Vagina (tissue), 2 donors: ENCODE measurements at regions not wholly inside any gene's neighbourhood (a gene's known extent, or its start where the extent isn't known, plus 50 kb on each side); places are given as distances from the start of the nearest gene placed in this dataset.

Source experiments
- POLR2A ChIP-seq, 2 donors: fragments of 450-650 bp; IDR thresholded peaks; one replicate each; pipeline ENCODE4 v1.6.1; 2017; ENCODE audit warnings: antibody characterized with exemption in 2 of 2, mild to moderate bottlenecking in 2 of 2, moderate library complexity in 2 of 2
- POLR2AphosphoS5 ChIP-seq, 2 donors: sonication (generic); formaldehyde crosslinking; IDR thresholded peaks; one replicate each; pipeline ENCODE4 v1.9.0; 2017; ENCODE audit warnings: antibody characterized with exemption in 2 of 2, mild to moderate bottlenecking in 2 of 2, low read depth in 1 of 2; ENCODE audit not compliant: insufficient read depth in 1 of 2
- TF ChIP-seq, protein P1 (sequence below), 3 experiments: fragments of 450-650 bp in 2 of 3; fragments of 200-600 bp in 1 of 3; sonication (generic) in 1 of 3; IDR thresholded peaks; one replicate each; pipeline ENCODE4 v1.5.1; 2017 to 2019; ENCODE audit warnings: antibody characterized with exemption in 3 of 3, mild to moderate bottlenecking in 2 of 3, moderate library complexity in 2 of 3

DNA sequence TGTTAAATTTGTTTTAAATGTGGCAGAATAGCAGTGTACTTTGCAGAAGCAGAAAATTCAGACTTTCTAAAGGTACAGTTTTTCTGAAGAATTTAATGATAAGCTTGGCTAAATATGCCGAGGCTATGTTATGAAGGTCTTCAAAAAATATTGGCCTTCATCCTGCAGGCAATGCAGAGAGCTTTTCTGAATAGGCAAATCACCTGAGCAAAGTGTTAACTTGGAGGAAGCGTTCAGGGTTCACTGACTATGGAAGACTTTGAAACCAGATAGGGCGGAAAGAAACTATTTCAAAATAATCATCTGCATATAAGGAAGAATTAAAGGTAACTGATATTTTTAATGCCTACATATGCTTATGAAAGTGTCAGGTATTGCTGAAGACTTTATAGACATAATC lies 133.7 kb upstream of the SETBP1 start:
- no peak for TF ChIP-seq POLR2A (IDR thresholded peaks at IDR 0.05)
- TF ChIP-seq, protein P1, sequence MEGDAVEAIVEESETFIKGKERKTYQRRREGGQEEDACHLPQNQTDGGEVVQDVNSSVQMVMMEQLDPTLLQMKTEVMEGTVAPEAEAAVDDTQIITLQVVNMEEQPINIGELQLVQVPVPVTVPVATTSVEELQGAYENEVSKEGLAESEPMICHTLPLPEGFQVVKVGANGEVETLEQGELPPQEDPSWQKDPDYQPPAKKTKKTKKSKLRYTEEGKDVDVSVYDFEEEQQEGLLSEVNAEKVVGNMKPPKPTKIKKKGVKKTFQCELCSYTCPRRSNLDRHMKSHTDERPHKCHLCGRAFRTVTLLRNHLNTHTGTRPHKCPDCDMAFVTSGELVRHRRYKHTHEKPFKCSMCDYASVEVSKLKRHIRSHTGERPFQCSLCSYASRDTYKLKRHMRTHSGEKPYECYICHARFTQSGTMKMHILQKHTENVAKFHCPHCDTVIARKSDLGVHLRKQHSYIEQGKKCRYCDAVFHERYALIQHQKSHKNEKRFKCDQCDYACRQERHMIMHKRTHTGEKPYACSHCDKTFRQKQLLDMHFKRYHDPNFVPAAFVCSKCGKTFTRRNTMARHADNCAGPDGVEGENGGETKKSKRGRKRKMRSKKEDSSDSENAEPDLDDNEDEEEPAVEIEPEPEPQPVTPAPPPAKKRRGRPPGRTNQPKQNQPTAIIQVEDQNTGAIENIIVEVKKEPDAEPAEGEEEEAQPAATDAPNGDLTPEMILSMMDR (IDR thresholded peaks at IDR 0.05): no peak
- no peak for TF ChIP-seq POLR2AphosphoS5 (IDR thresholded peaks at IDR 0.05; ENCODE audit: insufficient read depth in 1 of 2, low read depth in 1 of 2)
